Lower leg skin (tissue), 3 donors: ENCODE measurements at regions not wholly inside any gene's neighbourhood (a gene's known extent, or its start where the extent isn't known, plus 50 kb on each side); places are given as distances from the start of the nearest gene placed in this dataset.

ENCODE experiments used
- POLR2A ChIP-seq, 2 donors: fragments of 450-650 bp; IDR thresholded peaks; one replicate each; pipeline ENCODE4 v1.6.1; 2016 to 2017; ENCODE audit warnings: antibody characterized with exemption in 2 of 2, mild to moderate bottlenecking in 1 of 2, moderate library complexity in 1 of 2
- TF ChIP-seq, protein P1 (sequence below), 3 donors: fragments of 450-650 bp; IDR thresholded peaks; one replicate each; pipeline ENCODE4 v1.5.1; 2016; ENCODE audit warnings: antibody characterized with exemption in 3 of 3, mild to moderate bottlenecking in 3 of 3, moderate library complexity in 2 of 3

DNA sequence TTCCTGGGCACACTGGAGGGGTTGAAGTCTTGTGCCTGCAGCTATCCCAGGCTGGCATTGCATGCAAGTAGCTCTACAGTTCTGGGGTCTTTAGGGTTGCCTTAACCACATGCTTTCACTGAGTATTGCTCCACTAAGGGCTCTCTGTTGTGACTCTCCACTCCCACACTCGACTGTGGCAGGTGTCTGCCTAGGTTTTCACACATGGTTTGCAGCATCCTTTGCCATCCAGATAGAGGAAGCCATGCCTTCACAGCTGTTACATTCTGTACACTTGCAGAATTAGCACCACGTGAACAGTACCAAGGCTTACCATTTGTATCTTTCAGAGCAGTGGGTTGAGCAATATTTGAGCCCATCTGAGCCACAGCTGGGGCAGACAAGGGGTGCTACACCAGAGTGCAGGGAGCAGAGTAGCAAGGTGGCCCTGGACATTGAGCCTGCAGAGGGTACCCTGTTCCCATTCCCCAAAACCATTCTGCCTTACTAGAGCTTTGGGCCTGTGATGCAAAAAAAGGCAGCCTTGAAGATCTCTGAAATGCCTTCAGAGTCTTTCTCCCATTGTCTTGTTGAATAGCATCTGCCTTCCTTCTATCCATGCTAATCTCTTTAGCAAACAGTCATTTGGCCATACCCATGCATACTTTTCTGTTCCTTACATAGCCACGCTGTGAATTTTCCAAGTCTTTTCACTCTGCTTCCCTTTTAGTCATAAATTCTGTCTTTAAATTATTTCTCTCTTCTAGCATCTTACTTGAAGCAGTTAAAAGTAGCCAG is 95.2 kb upstream of the PLCL2 start:
- TF ChIP-seq, protein P1, sequence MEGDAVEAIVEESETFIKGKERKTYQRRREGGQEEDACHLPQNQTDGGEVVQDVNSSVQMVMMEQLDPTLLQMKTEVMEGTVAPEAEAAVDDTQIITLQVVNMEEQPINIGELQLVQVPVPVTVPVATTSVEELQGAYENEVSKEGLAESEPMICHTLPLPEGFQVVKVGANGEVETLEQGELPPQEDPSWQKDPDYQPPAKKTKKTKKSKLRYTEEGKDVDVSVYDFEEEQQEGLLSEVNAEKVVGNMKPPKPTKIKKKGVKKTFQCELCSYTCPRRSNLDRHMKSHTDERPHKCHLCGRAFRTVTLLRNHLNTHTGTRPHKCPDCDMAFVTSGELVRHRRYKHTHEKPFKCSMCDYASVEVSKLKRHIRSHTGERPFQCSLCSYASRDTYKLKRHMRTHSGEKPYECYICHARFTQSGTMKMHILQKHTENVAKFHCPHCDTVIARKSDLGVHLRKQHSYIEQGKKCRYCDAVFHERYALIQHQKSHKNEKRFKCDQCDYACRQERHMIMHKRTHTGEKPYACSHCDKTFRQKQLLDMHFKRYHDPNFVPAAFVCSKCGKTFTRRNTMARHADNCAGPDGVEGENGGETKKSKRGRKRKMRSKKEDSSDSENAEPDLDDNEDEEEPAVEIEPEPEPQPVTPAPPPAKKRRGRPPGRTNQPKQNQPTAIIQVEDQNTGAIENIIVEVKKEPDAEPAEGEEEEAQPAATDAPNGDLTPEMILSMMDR (IDR thresholded peaks at IDR 0.05), result no peak
- no peak for TF ChIP-seq POLR2A (IDR thresholded peaks at IDR 0.05)
